HCT116 (cell line): ENCODE measurements at regions not wholly inside any gene's neighbourhood (a gene's known extent, or its start where the extent isn't known, plus 50 kb on each side); places are given as distances from the start of the nearest gene placed in this dataset.

Experiments
- ATAC-seq: fragments of 200-7000 bp; cut with Tn5 transposase; 2 replicates; pipeline ENCODE4 v1.9.1; 2020; ENCODE audit warnings: mild to moderate bottlenecking, moderate library complexity
- BruUV-seq: library from RNA; stranded (reverse); fragments of 400-500 nt; replicated peaks from 2 replicates; lab custom pipeline; 2021; lab: Mats Ljungman, UMichigan
- CTCF ChIA-PET: fragments of 300-600 bp; sonication (Branson Sonifier 250); formaldehyde crosslinking; loops from one replicate; lab custom pipeline; 2021; ENCODE audit warnings: antibody characterized with exemption; lab: Charles Lee
- POLR2A ChIA-PET: fragments of 300-600, 350-600 bp; sonication (Branson Sonifier 250); formaldehyde crosslinking; loops from one replicate; lab custom pipeline; 2021; ENCODE audit warnings: antibody characterized with exemption; lab: Charles Lee
- RAD21 ChIA-PET, 2 experiments: fragments of 300-600 bp; sonication (Branson Sonifier 250); formaldehyde crosslinking; loops; one replicate each; lab custom pipeline; 2023; ENCODE audit warnings: low total read pairs in 2 of 2; ENCODE audit not compliant: uncharacterized antibody in 2 of 2, unreplicated experiment in 2 of 2, low non-redundant PET in 1 of 2; lab: Charles Lee
- DNase-seq: peaks from one replicate; pipeline ENCODE4 v3.0.0-alpha.2; 2010; ENCODE audit warnings: low read depth, low spot score
- H2AFZ ChIP-seq: fragments of 200-600 bp; shearing (Covaris generic), sonication (generic); 2 replicates; pipeline ENCODE4 v1.6.1; 2017; ENCODE audit warnings: low read depth, mixed run types, mixed read lengths, antibody characterized with exemption, low read length; ENCODE audit not compliant: poor library complexity, severe bottlenecking
- H3K27ac ChIP-seq: 2 replicates; pipeline ENCODE4 v1.5.1; 2012; ENCODE audit warnings: low read depth, low read length
- H3K27me3 ChIP-seq: fragments of 200-600 bp; sonication (generic); 2 replicates; pipeline ENCODE4 v1.6.1; 2016; ENCODE audit warnings: mixed run types, low read length, mixed read lengths; ENCODE audit not compliant: insufficient read depth
- H3K36me3 ChIP-seq, 2 experiments: fragments of 200-500 bp in 1 of 2; fragments of 200-600 bp in 1 of 2; sonication (Bioruptor generic) in 1 of 2; sonication (generic) in 1 of 2; 2 replicates each; pipeline versions ENCODE4 v1.5.1 to v1.6.1; 2014 to 2016; ENCODE audit warnings: low read length in 2 of 2, inconsistent platforms in 1 of 2, mixed read lengths in 1 of 2, mixed run types in 1 of 2; ENCODE audit not compliant: insufficient read depth in 2 of 2, control insufficient read depth in 1 of 2
- H3K4me1 ChIP-seq, 2 experiments: fragments of 200-600 bp in 1 of 2; sonication (generic) in 1 of 2; 2 replicates each; pipeline versions ENCODE4 v1.5.1 to v1.6.1; 2012 to 2017; ENCODE audit warnings: low read length in 2 of 2, inconsistent platforms in 1 of 2, mild to moderate bottlenecking in 1 of 2, mixed read lengths in 1 of 2, mixed run types in 1 of 2, moderate library complexity in 1 of 2; ENCODE audit not compliant: insufficient read depth in 2 of 2, control insufficient read depth in 1 of 2
- H3K4me2 ChIP-seq: fragments of 200-600 bp; sonication (generic); 2 replicates; pipeline ENCODE4 v1.6.1; 2017; ENCODE audit warnings: mixed run types, low read length, mixed read lengths
- H3K4me3 ChIP-seq, 2 experiments: fragments of 200-600 bp in 1 of 2; sonication (generic) in 1 of 2; replicated peaks in 1 of 2; 2 replicates each; pipeline ENCODE4 v1.5.1; 2011 to 2016; ENCODE audit warnings: low read length in 2 of 2, control low read depth in 1 of 2, low read depth in 1 of 2, mild to moderate bottlenecking in 1 of 2, mixed read lengths in 1 of 2, mixed run types in 1 of 2
- H3K79me2 ChIP-seq: fragments of 200-600 bp; sonication (generic); 2 replicates; pipeline ENCODE4 v1.6.1; 2017; ENCODE audit warnings: mild to moderate bottlenecking, mixed run types, low read length, moderate library complexity, mixed read lengths; ENCODE audit not compliant: insufficient read depth
- H3K9ac ChIP-seq: fragments of 200-600 bp; sonication (generic); 2 replicates; pipeline ENCODE4 v1.6.1; 2016; ENCODE audit warnings: low read length, mixed read lengths
- H3K9me2 ChIP-seq: fragments of 200-600 bp; sonication (generic), shearing (Covaris generic); 2 replicates; pipeline ENCODE4 v1.6.1; 2017; ENCODE audit warnings: mixed run types, mild to moderate bottlenecking, moderate library complexity; ENCODE audit not compliant: insufficient read depth
- H3K9me3 ChIP-seq, 2 experiments: fragments of 200-500 bp in 1 of 2; fragments of 200-600 bp in 1 of 2; sonication (Bioruptor generic) in 1 of 2; sonication (generic) in 1 of 2; 2 replicates each; pipeline ENCODE4 v1.6.1; 2014 to 2017; ENCODE audit warnings: low read length in 2 of 2, mixed read lengths in 2 of 2, inconsistent platforms in 1 of 2, low read depth in 1 of 2, mild to moderate bottlenecking in 1 of 2, mixed run types in 1 of 2, moderate library complexity in 1 of 2; ENCODE audit not compliant: control insufficient read depth in 1 of 2, insufficient read depth in 1 of 2
- H4K20me1 ChIP-seq: fragments of 200-600 bp; sonication (generic), shearing (Covaris generic); 2 replicates; pipeline ENCODE4 v1.6.1; 2017; ENCODE audit warnings: mixed run types, mild to moderate bottlenecking, moderate library complexity; ENCODE audit not compliant: insufficient read depth
- ATF3 ChIP-seq: IDR thresholded peaks from 2 replicates; pipeline ENCODE4 v1.6.1; 2012
- CBX3 ChIP-seq: IDR thresholded peaks from 2 replicates; pipeline ENCODE4 v1.6.1; 2012; ENCODE audit warnings: low read depth
- EGR1 ChIP-seq: IDR thresholded peaks from 2 replicates; pipeline ENCODE4 v1.6.1; 2012; ENCODE audit warnings: low read depth
- EZH2 ChIP-seq: fragments of 200-600 bp; sonication (generic); IDR thresholded peaks from 2 replicates; pipeline ENCODE4 v1.6.1; 2017; ENCODE audit warnings: antibody characterized with exemption, mixed run types
- FOSL1 ChIP-seq: IDR thresholded peaks from 2 replicates; pipeline ENCODE4 v1.6.1; 2012; ENCODE audit warnings: low read depth
- MAX ChIP-seq: IDR thresholded peaks from 2 replicates; pipeline ENCODE4 v1.6.1; 2012
- POLR2A ChIP-seq: IDR thresholded peaks from 2 replicates; pipeline ENCODE4 v1.7.0; 2011; ENCODE audit warnings: borderline replicate concordance; ENCODE audit not compliant: insufficient read depth, insufficient read length; ENCODE audit errors: extremely low read depth
- POLR2AphosphoS5 ChIP-seq: IDR thresholded peaks from 2 replicates; pipeline ENCODE4 v1.6.1; 2011; ENCODE audit warnings: mild to moderate bottlenecking, low read depth, low read length, moderate library complexity
- REST ChIP-seq: IDR thresholded peaks from 2 replicates; pipeline ENCODE4 v1.6.1; 2012; ENCODE audit warnings: low read depth
- SIN3A ChIP-seq: IDR thresholded peaks from 2 replicates; pipeline ENCODE4 v1.6.1; 2012; ENCODE audit warnings: low read depth
- SRF ChIP-seq: IDR thresholded peaks from 2 replicates; pipeline ENCODE4 v1.6.1; 2012; ENCODE audit warnings: low read depth
- YY1 ChIP-seq: IDR thresholded peaks from 2 replicates; pipeline ENCODE4 v1.6.1; 2011; ENCODE audit warnings: low read length, low read depth, moderate library complexity, mild to moderate bottlenecking; ENCODE audit not compliant: insufficient replicate concordance; ENCODE audit errors: extremely low read depth
- ZBTB33 ChIP-seq: IDR thresholded peaks from 2 replicates; pipeline ENCODE4 v1.6.1; 2011; ENCODE audit warnings: mild to moderate bottlenecking, low read length, moderate library complexity; ENCODE audit not compliant: insufficient replicate concordance; ENCODE audit errors: extremely low read depth
- ZNF274 ChIP-seq: fragments of 200-500 bp; sonication (Bioruptor generic); IDR thresholded peaks from 2 replicates; pipeline ENCODE4 v1.6.1; 2014; ENCODE audit warnings: mild to moderate bottlenecking, low read depth, low read length, inconsistent platforms
- intact Hi-C: fragments of 100-400 bp; cut with micrococcal nuclease; formaldehyde crosslinking; loops from 2 replicates; pipeline ENCODE4 v1.10.0; 2022

- ATAC-seq (no peak), DNase-seq (no peak)
- no peaks in the 10 kb centered on the region for H3K79me2 ChIP-seq
- H4K20me1 ChIP-seq: no peaks in the 10 kb centered on the region
- H3K36me3 ChIP-seq: no peaks in the 10 kb centered on the region
- H3K27me3 ChIP-seq: no peaks in the 10 kb centered on the region
- POLR2A ChIA-PET: no interaction called here
- H3K9me2 ChIP-seq: no peaks in the 10 kb centered on the region
- H3K27ac ChIP-seq: no peak overlapping the region
- no peak overlapping the region for H3K4me2 ChIP-seq
- no peak overlapping the region for H3K9ac ChIP-seq
- no peak for TF ChIP-seq ATF3
- TF ChIP-seq ZBTB33: no peak
- TF ChIP-seq FOSL1: no peak
- TF ChIP-seq EGR1: no peak
- TF ChIP-seq SRF: no peak
- TF ChIP-seq POLR2AphosphoS5: no peak
- no peak for TF ChIP-seq EZH2
- no peak for TF ChIP-seq YY1
- TF ChIP-seq CBX3: no peak
- TF ChIP-seq POLR2A: no peak
- TF ChIP-seq REST: no peak
- TF ChIP-seq ZNF274: no peak
- no peak for TF ChIP-seq MAX
- no peak for TF ChIP-seq SIN3A
- intact Hi-C loops: no loop called here
- no peaks in the 10 kb centered on the region for H3K9me3 ChIP-seq
- H2AFZ ChIP-seq: no peak overlapping the region
- BruUV-seq: no TSS peak
- H3K4me3 ChIP-seq: no peak overlapping the region
- no peaks in the 10 kb centered on the region for H3K4me1 ChIP-seq
- CTCF ChIA-PET: no interaction called here
- RAD21 ChIA-PET: no interaction called here
These were observed 61.5 kb upstream of the AP1S2 start for GRCh38 chrX:15915959-15916703.
